ENCODE measurements at regions not wholly inside any gene's neighbourhood (a gene's known extent, or its start where the extent isn't known, plus 50 kb on each side); places are given as distances from the start of the nearest gene placed in this dataset.

GRCh38 chr5:152247850-152248385 lies 157.2 kb downstream of the NMUR2 start:
- no peak for TF ChIP-seq CTCF (IDR thresholded peaks at IDR 0.05)
- TF ChIP-seq POLR2AphosphoS5 (IDR thresholded peaks at IDR 0.05): no peak

Measured in gastroesophageal sphincter (tissue), 3 donors.